SK-N-SH treated with all-trans-retinoic acid at 6 μM for 48 hours (cell line): ENCODE measurements at regions not wholly inside any gene's neighbourhood (a gene's known extent, or its start where the extent isn't known, plus 50 kb on each side); places are given as distances from the start of the nearest gene placed in this dataset.

Experiments used
- ATAC-seq: fragments of 200-7000 bp; cut with Tn5 transposase; 3 replicates; pipeline ENCODE4 v1.9.1; 2020; ENCODE audit warnings: mild to moderate bottlenecking, moderate library complexity
- ARNTL ChIP-seq: fragments of 450-650 bp; formaldehyde crosslinking; IDR thresholded peaks from 2 replicates; pipeline ENCODE4 v1.5.0; 2020; ENCODE audit warnings: low read depth, mild to moderate bottlenecking, moderate library complexity, borderline replicate concordance
- CSDC2 ChIP-seq: fragments of 250-450 bp; sonication (Bioruptor Pico); IDR thresholded peaks from 2 replicates; pipeline ENCODE4 v1.5.0; 2020; ENCODE audit warnings: mild to moderate bottlenecking, moderate library complexity
- ESRRG ChIP-seq: fragments of 250-450 bp; sonication (Bioruptor Pico); IDR thresholded peaks from 2 replicates; pipeline ENCODE4 v1.6.1; 2021; ENCODE audit warnings: mild to moderate bottlenecking
- GLIS3 ChIP-seq: fragments of 250-450 bp; sonication (Bioruptor Pico); IDR thresholded peaks from 2 replicates; pipeline ENCODE4 v1.5.0; 2020; ENCODE audit warnings: mild to moderate bottlenecking, moderate library complexity
- ISL1 ChIP-seq: fragments of 250-450 bp; sonication (Bioruptor Pico); IDR thresholded peaks from 2 replicates; pipeline ENCODE4 v2.1.2; 2022; ENCODE audit warnings: mild to moderate bottlenecking, moderate library complexity
- PPARA ChIP-seq: fragments of 250-450 bp; sonication (Bioruptor Pico); IDR thresholded peaks from 2 replicates; pipeline ENCODE4 v1.5.0; 2020; ENCODE audit warnings: mild to moderate bottlenecking, borderline replicate concordance
- RARB ChIP-seq: fragments of 250-450 bp; sonication (Bioruptor Pico); IDR thresholded peaks from 2 replicates; pipeline ENCODE4 v1.8.0; 2021; ENCODE audit warnings: mild to moderate bottlenecking, moderate library complexity
- TCF4 ChIP-seq: fragments of 250-450 bp; sonication (Bioruptor Pico); IDR thresholded peaks from 2 replicates; pipeline ENCODE4 v1.8.0; 2021; ENCODE audit warnings: mild to moderate bottlenecking, moderate library complexity, borderline replicate concordance
- TOX ChIP-seq: fragments of 250-450 bp; sonication (Bioruptor Pico); IDR thresholded peaks from 2 replicates; pipeline ENCODE4 v1.8.0; 2021; ENCODE audit warnings: mild to moderate bottlenecking, moderate library complexity, borderline replicate concordance
- ZNF565 ChIP-seq: fragments of 450-650 bp; formaldehyde crosslinking; conservative IDR thresholded peaks from 2 replicates; pipeline ENCODE4 v1.5.0; 2020; ENCODE audit warnings: low read depth, mild to moderate bottlenecking, moderate library complexity
- ZNF70 ChIP-seq: fragments of 450-650 bp; formaldehyde crosslinking; IDR thresholded peaks from 2 replicates; pipeline ENCODE4 v1.5.0; 2020; ENCODE audit warnings: mild to moderate bottlenecking, moderate library complexity
- ZNF8 ChIP-seq: fragments of 450-650 bp; formaldehyde crosslinking; IDR thresholded peaks from 2 replicates; pipeline ENCODE4 v1.5.0; 2020; ENCODE audit warnings: mild to moderate bottlenecking, moderate library complexity
- TF ChIP-seq, protein P1 (sequence below): fragments of 250-450 bp; sonication (Bioruptor Pico); IDR thresholded peaks from 2 replicates; pipeline ENCODE4 v1.8.0; 2021; ENCODE audit warnings: low read depth, mild to moderate bottlenecking, moderate library complexity, borderline replicate concordance
- TF ChIP-seq, protein P2 (sequence below): fragments of 250-450 bp; sonication (Bioruptor Pico); IDR thresholded peaks from 2 replicates; pipeline ENCODE4 v1.5.0; 2020; ENCODE audit warnings: mild to moderate bottlenecking, moderate library complexity
- TF ChIP-seq, protein P3 (sequence below): fragments of 250-450 bp; sonication (Bioruptor Pico); IDR thresholded peaks from 2 replicates; pipeline ENCODE4 v1.5.1; 2020; ENCODE audit warnings: low read depth, mild to moderate bottlenecking, moderate library complexity
- TF ChIP-seq, protein P4 (sequence below): fragments of 250-450 bp; sonication (Bioruptor Pico); IDR thresholded peaks from 2 replicates; pipeline ENCODE4 v1.5.1; 2021; ENCODE audit warnings: mild to moderate bottlenecking, moderate library complexity

DNA sequence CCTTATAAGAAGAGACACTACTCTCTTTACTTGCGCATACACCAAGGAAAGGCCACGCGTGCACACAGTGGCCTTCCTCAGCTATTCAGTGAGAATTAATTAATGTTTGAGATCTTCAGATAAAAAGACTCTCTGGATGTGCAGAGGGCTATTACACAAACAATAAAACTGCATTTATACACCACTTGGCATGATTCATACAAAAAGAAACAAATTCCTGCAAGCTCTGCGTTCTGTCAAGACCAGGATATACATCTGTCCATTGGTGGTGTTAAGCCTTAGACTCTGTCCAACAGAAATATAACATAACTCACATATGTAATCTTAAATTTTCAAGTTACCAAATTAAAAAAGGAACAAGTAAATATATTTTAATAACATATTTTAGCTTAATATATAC is 55.2 kb upstream of the TSC22D2 start:
- TF ChIP-seq ISL1 (CRISPR knock-in tag) (peak; percentile 32; the same call in 1 of the 2 replicates), TOX (no peak)
- ATAC-seq = no peak

DNA sequence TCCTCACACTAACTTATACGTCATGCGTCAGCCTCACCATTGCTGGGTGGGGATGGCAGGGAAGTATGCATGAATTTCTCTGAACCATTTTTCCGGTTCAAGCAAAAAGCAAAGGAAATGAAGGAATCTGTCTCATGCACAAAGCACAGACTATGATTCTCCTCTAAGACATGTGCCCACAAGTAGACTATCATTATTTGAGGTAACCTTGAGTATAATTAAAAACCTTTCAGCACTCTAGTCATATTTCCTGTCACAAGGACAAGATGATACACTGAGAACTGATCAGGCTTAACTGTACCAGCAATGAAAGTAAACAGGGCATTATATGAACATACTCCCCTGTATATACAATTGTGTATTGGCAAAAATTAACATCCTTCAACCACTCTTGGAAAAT is 56.7 kb upstream of the TSC22D2 start:
- no peak for ATAC-seq

DNA sequence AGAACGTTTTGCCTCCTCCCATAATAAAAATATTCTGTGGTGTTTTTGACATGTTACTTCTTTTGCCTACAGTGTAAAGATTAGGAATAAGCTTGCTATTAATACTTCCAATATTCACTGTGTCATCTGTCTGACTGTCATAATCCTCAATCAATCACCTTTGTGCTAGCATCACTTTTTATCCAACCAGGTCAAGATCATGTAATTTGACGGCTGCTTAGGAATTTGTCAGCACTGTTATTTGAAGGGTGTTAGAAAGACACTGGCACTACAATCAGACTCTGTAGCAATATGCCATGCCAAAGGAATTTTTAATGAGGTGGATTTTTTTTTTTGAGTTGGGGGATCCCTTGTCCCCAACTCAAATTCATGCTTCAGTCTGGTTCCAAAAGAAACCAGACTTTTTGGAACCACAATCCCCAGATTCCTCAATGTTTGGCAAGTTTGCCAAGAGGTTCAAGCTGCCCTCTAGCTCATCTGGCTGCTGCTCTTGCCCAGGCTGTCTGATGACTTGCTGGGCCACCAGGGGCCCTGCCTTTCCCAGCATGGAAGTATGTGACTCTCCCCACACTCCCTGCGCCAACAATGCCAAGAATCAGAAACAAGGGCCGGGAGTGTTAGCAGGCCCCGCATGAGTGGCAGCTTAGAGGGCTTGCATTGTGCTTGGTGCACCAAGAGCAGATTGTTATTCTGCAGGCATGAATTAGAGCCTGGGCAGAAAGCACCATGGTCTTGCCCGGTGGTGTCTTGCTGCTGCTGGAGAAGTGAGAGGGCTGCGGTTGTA is 58.6 kb upstream of the TSC22D2 start:
- TF ChIP-seq, protein P1, sequence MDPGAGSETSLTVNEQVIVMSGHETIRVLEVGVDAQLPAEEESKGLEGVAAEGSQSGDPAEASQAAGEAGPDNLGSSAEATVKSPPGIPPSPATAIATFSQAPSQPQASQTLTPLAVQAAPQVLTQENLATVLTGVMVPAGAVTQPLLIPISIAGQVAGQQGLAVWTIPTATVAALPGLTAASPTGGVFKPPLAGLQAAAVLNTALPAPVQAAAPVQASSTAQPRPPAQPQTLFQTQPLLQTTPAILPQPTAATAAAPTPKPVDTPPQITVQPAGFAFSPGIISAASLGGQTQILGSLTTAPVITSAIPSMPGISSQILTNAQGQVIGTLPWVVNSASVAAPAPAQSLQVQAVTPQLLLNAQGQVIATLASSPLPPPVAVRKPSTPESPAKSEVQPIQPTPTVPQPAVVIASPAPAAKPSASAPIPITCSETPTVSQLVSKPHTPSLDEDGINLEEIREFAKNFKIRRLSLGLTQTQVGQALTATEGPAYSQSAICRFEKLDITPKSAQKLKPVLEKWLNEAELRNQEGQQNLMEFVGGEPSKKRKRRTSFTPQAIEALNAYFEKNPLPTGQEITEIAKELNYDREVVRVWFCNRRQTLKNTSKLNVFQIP = no peak
- TF ChIP-seq TCF4 (CRISPR knock-in tag) (no peak), ZNF565 (CRISPR knock-in tag) (no peak), PPARA (CRISPR knock-in tag) (no peak)
- TF ChIP-seq, protein P2, sequence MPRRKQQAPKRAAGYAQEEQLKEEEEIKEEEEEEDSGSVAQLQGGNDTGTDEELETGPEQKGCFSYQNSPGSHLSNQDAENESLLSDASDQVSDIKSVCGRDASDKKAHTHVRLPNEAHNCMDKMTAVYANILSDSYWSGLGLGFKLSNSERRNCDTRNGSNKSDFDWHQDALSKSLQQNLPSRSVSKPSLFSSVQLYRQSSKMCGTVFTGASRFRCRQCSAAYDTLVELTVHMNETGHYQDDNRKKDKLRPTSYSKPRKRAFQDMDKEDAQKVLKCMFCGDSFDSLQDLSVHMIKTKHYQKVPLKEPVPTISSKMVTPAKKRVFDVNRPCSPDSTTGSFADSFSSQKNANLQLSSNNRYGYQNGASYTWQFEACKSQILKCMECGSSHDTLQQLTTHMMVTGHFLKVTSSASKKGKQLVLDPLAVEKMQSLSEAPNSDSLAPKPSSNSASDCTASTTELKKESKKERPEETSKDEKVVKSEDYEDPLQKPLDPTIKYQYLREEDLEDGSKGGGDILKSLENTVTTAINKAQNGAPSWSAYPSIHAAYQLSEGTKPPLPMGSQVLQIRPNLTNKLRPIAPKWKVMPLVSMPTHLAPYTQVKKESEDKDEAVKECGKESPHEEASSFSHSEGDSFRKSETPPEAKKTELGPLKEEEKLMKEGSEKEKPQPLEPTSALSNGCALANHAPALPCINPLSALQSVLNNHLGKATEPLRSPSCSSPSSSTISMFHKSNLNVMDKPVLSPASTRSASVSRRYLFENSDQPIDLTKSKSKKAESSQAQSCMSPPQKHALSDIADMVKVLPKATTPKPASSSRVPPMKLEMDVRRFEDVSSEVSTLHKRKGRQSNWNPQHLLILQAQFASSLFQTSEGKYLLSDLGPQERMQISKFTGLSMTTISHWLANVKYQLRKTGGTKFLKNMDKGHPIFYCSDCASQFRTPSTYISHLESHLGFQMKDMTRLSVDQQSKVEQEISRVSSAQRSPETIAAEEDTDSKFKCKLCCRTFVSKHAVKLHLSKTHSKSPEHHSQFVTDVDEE (CRISPR knock-in tag) = no peak
- TF ChIP-seq, protein P3, sequence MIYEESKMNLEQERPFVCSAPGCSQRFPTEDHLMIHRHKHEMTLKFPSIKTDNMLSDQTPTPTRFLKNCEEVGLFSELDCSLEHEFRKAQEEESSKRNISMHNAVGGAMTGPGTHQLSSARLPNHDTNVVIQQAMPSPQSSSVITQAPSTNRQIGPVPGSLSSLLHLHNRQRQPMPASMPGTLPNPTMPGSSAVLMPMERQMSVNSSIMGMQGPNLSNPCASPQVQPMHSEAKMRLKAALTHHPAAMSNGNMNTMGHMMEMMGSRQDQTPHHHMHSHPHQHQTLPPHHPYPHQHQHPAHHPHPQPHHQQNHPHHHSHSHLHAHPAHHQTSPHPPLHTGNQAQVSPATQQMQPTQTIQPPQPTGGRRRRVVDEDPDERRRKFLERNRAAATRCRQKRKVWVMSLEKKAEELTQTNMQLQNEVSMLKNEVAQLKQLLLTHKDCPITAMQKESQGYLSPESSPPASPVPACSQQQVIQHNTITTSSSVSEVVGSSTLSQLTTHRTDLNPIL = no peak
- peak; percentile 67 for ATAC-seq

More for the DNA sequence above, 56.7 kb upstream of the TSC22D2 start:
- TF ChIP-seq RARB (CRISPR knock-in tag) = no peak
- no peak for TF ChIP-seq ZNF70

DNA sequence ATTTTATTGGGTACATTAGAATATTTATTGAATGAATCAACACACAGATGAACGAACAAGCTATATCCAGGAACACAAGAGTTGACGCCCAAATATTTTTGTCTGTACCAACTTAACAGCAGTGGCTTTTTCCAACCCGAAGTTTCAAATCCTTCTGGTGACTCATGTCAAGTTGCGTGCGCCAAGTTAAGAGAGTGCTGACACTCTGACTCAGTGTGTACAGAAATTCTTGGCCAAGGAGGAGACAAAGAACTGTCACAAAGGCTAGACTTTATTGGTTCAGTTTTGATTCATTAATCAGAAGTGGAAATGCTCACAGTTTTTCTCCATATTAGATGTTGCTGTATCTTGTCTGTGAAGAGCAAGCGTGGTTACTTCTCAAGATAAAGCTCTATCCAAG is 59.6 kb upstream of the TSC22D2 start:
- peak; percentile 78 for ATAC-seq
- TF ChIP-seq ISL1 (CRISPR knock-in tag) (peak; percentile 66), PPARA (CRISPR knock-in tag) (no peak)
- TF ChIP-seq, all 23 proteins: peak for 1

DNA sequence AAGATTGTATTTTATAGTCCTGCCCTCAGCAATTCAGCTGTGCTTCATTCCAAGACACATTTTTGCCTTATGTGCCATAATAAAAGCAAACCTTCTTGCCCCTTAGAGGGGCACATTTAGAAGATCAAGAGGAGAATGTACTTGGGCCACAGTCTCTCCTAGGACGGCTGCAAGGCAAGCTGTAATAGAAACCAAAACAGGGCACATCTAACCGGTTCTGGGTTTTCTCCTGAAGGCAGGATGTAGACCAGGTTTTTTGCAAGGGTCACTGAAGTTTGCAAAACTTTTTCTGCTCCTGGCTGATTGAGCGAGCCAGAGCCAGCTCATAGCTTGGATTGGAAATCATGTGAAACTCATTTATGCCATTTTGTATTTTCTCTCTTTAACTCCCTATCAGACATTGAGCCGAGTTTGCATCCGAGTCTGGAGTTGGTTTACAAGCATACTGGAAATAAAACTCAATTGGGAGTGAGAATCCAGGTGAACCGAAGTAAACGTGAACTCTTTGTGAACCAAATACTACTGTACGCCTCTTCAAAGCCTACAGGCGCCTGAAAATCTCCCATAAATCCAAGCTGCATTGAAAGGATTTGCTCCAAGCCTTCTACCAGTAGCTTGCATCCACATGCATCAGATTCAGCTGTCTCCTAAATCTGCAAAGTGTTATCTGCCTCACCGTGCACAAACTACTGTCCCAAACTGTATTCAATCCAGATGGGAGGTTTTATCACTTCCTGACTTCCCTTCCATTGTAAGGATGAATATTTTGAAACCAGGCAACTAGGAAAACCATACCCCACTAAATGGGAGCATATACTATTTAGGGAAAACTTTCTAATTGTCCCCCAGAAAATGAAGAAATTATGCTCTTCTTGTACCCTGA is 60.9 kb upstream of the TSC22D2 start:
- ATAC-seq = peak; percentile 55
- no peak for TF ChIP-seq CSDC2 (CRISPR knock-in tag)
- no peak for TF ChIP-seq ZNF8 (CRISPR knock-in tag)
- TF ChIP-seq, all 23 proteins: peak for 0

DNA sequence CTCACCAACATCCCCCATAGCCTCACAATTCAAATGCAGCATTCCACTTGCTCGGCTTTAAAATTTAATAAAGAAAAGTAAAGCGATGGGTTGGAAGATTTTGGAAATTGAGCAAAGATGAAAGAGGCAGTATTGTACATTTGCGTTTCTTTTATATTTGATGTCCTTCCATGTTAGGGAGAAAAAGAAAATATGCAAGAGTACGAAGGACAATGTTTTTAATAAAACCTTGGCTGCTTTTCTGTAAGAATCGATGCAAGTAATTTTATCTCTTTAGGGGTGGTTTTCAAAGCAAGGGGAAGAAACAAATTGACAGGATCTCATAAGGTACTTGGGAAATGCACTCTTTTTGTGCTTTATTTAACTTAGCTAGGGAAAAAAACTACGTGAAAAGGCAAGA is 61.8 kb upstream of the TSC22D2 start:
- no peak for ATAC-seq
- TF ChIP-seq, protein P1 = no peak
- TF ChIP-seq, protein P4, sequence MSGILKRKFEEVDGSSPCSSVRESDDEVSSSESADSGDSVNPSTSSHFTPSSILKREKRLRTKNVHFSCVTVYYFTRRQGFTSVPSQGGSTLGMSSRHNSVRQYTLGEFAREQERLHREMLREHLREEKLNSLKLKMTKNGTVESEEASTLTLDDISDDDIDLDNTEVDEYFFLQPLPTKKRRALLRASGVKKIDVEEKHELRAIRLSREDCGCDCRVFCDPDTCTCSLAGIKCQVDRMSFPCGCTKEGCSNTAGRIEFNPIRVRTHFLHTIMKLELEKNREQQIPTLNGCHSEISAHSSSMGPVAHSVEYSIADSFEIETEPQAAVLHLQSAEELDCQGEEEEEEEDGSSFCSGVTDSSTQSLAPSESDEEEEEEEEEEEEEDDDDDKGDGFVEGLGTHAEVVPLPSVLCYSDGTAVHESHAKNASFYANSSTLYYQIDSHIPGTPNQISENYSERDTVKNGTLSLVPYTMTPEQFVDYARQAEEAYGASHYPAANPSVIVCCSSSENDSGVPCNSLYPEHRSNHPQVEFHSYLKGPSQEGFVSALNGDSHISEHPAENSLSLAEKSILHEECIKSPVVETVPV (CRISPR knock-in tag) = no peak
- TF ChIP-seq ESRRG (CRISPR knock-in tag) (no peak), GLIS3 (CRISPR knock-in tag) (no peak), CSDC2 (CRISPR knock-in tag) (no peak), ZNF565 (CRISPR knock-in tag) (no peak), ZNF8 (CRISPR knock-in tag) (no peak), ARNTL (CRISPR knock-in tag) (no peak), RARB (CRISPR knock-in tag) (no peak)
- TF ChIP-seq, protein P3 = no peak
- TF ChIP-seq, protein P2 (CRISPR knock-in tag) = no peak
